Duodenal mucosa (tissue), 2 donors: ENCODE measurements at regions not wholly inside any gene's neighbourhood (a gene's known extent, or its start where the extent isn't known, plus 50 kb on each side); places are given as distances from the start of the nearest gene placed in this dataset.

ENCODE experiments used
- H3K27ac ChIP-seq: one replicate; pipeline ENCODE4 v1.7.0; 2013; ENCODE audit warnings: low read depth, low read length
- H3K27me3 ChIP-seq, 2 donors: one replicate each; pipeline ENCODE4 v1.7.0; 2013; ENCODE audit warnings: low read length in 2 of 2, control low read depth in 1 of 2; ENCODE audit not compliant: insufficient read depth in 2 of 2, control insufficient read depth in 1 of 2
- H3K36me3 ChIP-seq, 2 donors: one replicate each; pipeline ENCODE4 v1.7.0; 2013; ENCODE audit warnings: low read length in 2 of 2, control low read depth in 1 of 2; ENCODE audit not compliant: insufficient read depth in 2 of 2, control insufficient read depth in 1 of 2
- H3K4me1 ChIP-seq, 2 donors: one replicate each; pipeline ENCODE4 v1.7.0; 2013; ENCODE audit warnings: low read length in 2 of 2, control low read depth in 1 of 2; ENCODE audit not compliant: insufficient read depth in 2 of 2, control insufficient read depth in 1 of 2
- H3K4me3 ChIP-seq, 2 donors: one replicate each; pipeline ENCODE4 v1.7.0; 2013; ENCODE audit warnings: low read length in 2 of 2, low read depth in 1 of 2
- H3K9ac ChIP-seq, 2 donors: one replicate each; pipeline ENCODE4 v1.7.0; 2013; ENCODE audit warnings: low read length in 2 of 2, low read depth in 1 of 2
- H3K9me3 ChIP-seq, 2 donors: one replicate each; pipeline ENCODE4 v1.7.0; 2013; ENCODE audit warnings: low read length in 2 of 2, control low read depth in 1 of 2; ENCODE audit not compliant: control insufficient read depth in 1 of 2

GRCh38 chr2:15801439-15801838, 138.9 kb upstream of the MYCN start:
- H3K4me1 ChIP-seq = no peaks in the 10 kb centered on the region
- H3K9me3 ChIP-seq = no peaks in the 10 kb centered on the region
- peaks cover 0 to 5% of the 10 kb centered on the region in 2 donors for H3K27me3 ChIP-seq
- H3K4me3 ChIP-seq = no peak overlapping the region
- H3K9ac ChIP-seq = no peak overlapping the region
- no peaks in the 10 kb centered on the region for H3K36me3 ChIP-seq
- no peak overlapping the region for H3K27ac ChIP-seq

- Histone ChIP-seq H3K27ac (no peak overlapping the region), H3K4me3 (no peak overlapping the region), H3K9me3 (no peaks in the 10 kb centered on the region), H3K27me3 (peaks cover 0 to 5% of the 10 kb centered on the region in 2 donors), H3K36me3 (no peaks in the 10 kb centered on the region), H3K4me1 (no peaks in the 10 kb centered on the region), H3K9ac (no peak overlapping the region)
Observed at GRCh38 chr2:15801904-15802303, 138.4 kb upstream of the MYCN start.

- Histone ChIP-seq H3K9ac (no peak overlapping the region), H3K36me3 (no peaks in the 10 kb centered on the region), H3K9me3 (no peaks in the 10 kb centered on the region), H3K27me3 (peaks cover 0 to 5% of the 10 kb centered on the region in 2 donors), H3K27ac (no peak overlapping the region), H3K4me1 (no peaks in the 10 kb centered on the region), H3K4me3 (no peak overlapping the region)
Observed at GRCh38 chr2:15802657-15803542, 137.4 kb upstream of the MYCN start.

GRCh38 chr2:15803543-15804245, 136.7 kb upstream of the MYCN start:
- H3K4me1 ChIP-seq = no peaks in the 10 kb centered on the region
- H3K27ac ChIP-seq = no peak overlapping the region

DNA sequence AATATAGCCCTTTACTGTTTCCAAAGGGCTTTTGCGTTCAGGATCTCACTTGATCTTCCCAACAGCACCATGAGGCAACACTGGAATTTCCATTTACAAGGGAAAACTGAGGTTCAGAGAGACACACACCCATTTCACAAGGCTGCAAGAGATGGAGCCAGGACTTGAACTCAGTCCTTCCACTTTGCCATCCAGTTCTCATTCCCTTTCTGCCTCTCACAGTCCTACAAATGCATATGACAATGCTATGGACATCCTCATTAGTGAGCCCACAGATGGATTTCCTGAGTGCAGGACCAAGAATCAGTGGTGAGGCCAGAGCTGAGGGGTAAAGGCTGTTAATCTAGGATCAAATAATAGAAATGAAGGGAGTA, 136.1 kb upstream of the MYCN start:
- Histone ChIP-seq H3K36me3 (no peaks in the 10 kb centered on the region), H3K9me3 (no peaks in the 10 kb centered on the region), H3K9ac (no peak overlapping the region), H3K27me3 (peaks cover 0 to 5% of the 10 kb centered on the region in 2 donors), H3K27ac (no peak overlapping the region), H3K4me3 (no peak overlapping the region), H3K4me1 (no peaks in the 10 kb centered on the region)

More at GRCh38 chr2:15803543-15804245, 136.7 kb upstream of the MYCN start:
- no peaks in the 10 kb centered on the region for H3K36me3 ChIP-seq
- no peak overlapping the region for H3K4me3 ChIP-seq
- peaks cover 0 to 5% of the 10 kb centered on the region in 2 donors for H3K27me3 ChIP-seq
- H3K9ac ChIP-seq = no peak overlapping the region
- no peaks in the 10 kb centered on the region for H3K9me3 ChIP-seq

- Histone ChIP-seq H3K27ac (no peak overlapping the region), H3K9ac (no peak overlapping the region), H3K9me3 (no peaks in the 10 kb centered on the region), H3K36me3 (no peaks in the 10 kb centered on the region), H3K4me3 (no peak overlapping the region), H3K4me1 (no peaks in the 10 kb centered on the region), H3K27me3 (peaks cover 0 to 5% of the 10 kb centered on the region in 2 donors)
Observed at GRCh38 chr2:15804691-15805090, 135.7 kb upstream of the MYCN start.

- Histone ChIP-seq H3K27me3 (peaks cover 0 to 5% of the 10 kb centered on the region in 2 donors), H3K9ac (no peak overlapping the region), H3K4me3 (no peak overlapping the region), H3K27ac (no peak overlapping the region), H3K4me1 (no peaks in the 10 kb centered on the region), H3K36me3 (no peaks in the 10 kb centered on the region), H3K9me3 (no peaks in the 10 kb centered on the region)
Observed at GRCh38 chr2:15805206-15805605, 135.1 kb upstream of the MYCN start.

GRCh38 chr2:15805772-15806171, 134.6 kb upstream of the MYCN start:
- H3K27ac ChIP-seq = no peak overlapping the region
- H3K4me3 ChIP-seq = no peak overlapping the region
- H3K9ac ChIP-seq = no peak overlapping the region
- H3K9me3 ChIP-seq = no peaks in the 10 kb centered on the region
- H3K4me1 ChIP-seq = no peaks in the 10 kb centered on the region
- peaks cover 0 to 5% of the 10 kb centered on the region in 2 donors for H3K27me3 ChIP-seq
- H3K36me3 ChIP-seq = no peaks in the 10 kb centered on the region

DNA sequence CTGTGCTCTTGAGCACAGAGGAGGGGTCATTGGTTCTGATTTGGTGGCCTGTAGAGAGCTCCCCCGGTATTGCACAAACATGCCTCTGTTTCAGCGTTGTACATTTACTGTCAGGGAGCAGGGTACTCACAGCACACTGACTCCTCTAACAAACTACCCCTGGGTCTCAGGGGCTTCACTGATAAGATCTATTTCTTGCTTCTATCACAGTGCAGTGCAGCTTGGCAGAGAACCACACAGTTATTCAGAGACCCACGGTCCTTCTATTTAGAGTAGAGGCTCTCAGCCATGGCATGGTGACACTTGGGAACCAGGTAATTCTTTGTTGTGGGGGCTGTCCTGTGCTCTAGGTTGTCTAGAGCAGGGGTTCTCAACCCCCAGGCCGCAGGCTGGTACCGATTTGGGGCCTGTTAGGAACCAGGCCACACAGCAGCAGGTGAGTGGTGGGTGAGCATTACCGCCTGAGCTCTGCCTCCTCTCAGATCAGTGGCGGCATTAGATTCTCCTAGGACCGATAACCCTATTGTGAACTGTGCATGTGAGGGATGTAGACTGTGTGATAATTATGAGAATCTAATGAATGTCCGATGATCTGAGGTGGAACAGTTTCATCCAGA, 133.4 kb upstream of the MYCN start:
- no peaks in the 10 kb centered on the region for H3K9me3 ChIP-seq
- no peaks in the 10 kb centered on the region for H3K4me1 ChIP-seq
- no peak overlapping the region for H3K9ac ChIP-seq
- H3K27ac ChIP-seq = no peak overlapping the region
- peaks cover 0 to 5% of the 10 kb centered on the region in 2 donors for H3K27me3 ChIP-seq
- H3K4me3 ChIP-seq = no peak overlapping the region
- no peaks in the 10 kb centered on the region for H3K36me3 ChIP-seq
